ENCODE measurements at regions not wholly inside any gene's neighbourhood (a gene's known extent, or its start where the extent isn't known, plus 50 kb on each side); places are given as distances from the start of the nearest gene placed in this dataset.
A peak's percentile ranks its signal among the peaks of the same experiment; 100 is the strongest.
"Not testable (repeated sequence)": the region's sequence is repeated elsewhere in the genome, so short reads cannot be mapped to it uniquely, and the experiment has no call there.

- H3K36me3 ChIP-seq (ENCODE audit: low read depth): no peaks in the 10 kb centered on the region
- H3K9ac ChIP-seq: no peak overlapping the region
- H3K9me2 ChIP-seq (ENCODE audit: insufficient read depth): no peaks in the 10 kb centered on the region
- WGBS, 2 experiments (ENCODE audit: low coverage in 1 of 2, low lambda C conversion rate in 2 of 2, missing lambda C conversion rate in 2 of 2): 55 to 66% methylated on average over 6 to 8 of the region's 8 CpGs
- no peak overlapping the region for H2AFZ ChIP-seq
- H3K4me3 ChIP-seq: no peak overlapping the region
- no peak overlapping the region for H3K27ac ChIP-seq
- H3F3A ChIP-seq (ENCODE audit: insufficient read depth): peaks cover 3% of the 10 kb centered on the region; the same call in 1 of the 2 replicates
- no peaks in the 10 kb centered on the region for H4K20me1 ChIP-seq (ENCODE audit: insufficient read depth)
- H3K79me2 ChIP-seq (ENCODE audit: insufficient read depth): no peaks in the 10 kb centered on the region
- in situ Hi-C loops (cut with MboI): no loop called here
- H3K9me3 ChIP-seq (ENCODE audit: low read depth): no peaks in the 10 kb centered on the region
- no peak overlapping the region for H3K4me2 ChIP-seq (ENCODE audit: unreplicated experiment)
- peaks cover 8% of the 10 kb centered on the region; the same call in 1 of the 2 replicates for H3K4me1 ChIP-seq (ENCODE audit: insufficient read depth)
- TF ChIP-seq EZH2phosphoT487 (IDR thresholded peaks at IDR 0.05; ENCODE audit: insufficient read depth, low read depth) (no peak), EZH2 (IDR thresholded peaks at IDR 0.05; ENCODE audit: insufficient read depth, poor library complexity, severe bottlenecking) (no peak)
- H3K27me3 ChIP-seq (replicated peaks; ENCODE audit: insufficient read depth): 0 out of 2 replicates have a peak, but pooled peaks cover 11% of the 10 kb centered on the region
- DNase-seq: no peak
Observed at GRCh38 chr16:87153326-87153725, 163.9 kb downstream of the C16orf95 start.

- 32 to 40% methylated on average over 4 of the region's 4 CpGs for WGBS, 2 experiments (ENCODE audit: low coverage in 1 of 2, low lambda C conversion rate in 2 of 2, missing lambda C conversion rate in 2 of 2)
- in situ Hi-C loops (cut with MboI): not testable (repeated sequence)
Observed at GRCh38 chr16:87155315-87155714, 161.9 kb downstream of the C16orf95 start.

GRCh38 chr16:87156195-87156594 lies 161.0 kb downstream of the C16orf95 start:
- Histone ChIP-seq H3K36me3 (ENCODE audit: low read depth) (no peaks in the 10 kb centered on the region), H3F3A (ENCODE audit: insufficient read depth) (no peaks in the 10 kb centered on the region), H3K4me3 (no peak overlapping the region), H3K27me3 (replicated peaks; ENCODE audit: insufficient read depth) (peaks cover 26% of the 10 kb centered on the region), H3K9me3 (ENCODE audit: low read depth) (no peaks in the 10 kb centered on the region), H3K4me1 (ENCODE audit: insufficient read depth) (no peaks in the 10 kb centered on the region), H4K20me1 (ENCODE audit: insufficient read depth) (no peaks in the 10 kb centered on the region), H3K27ac (no peak overlapping the region), H3K9ac (no peak overlapping the region), H3K9me2 (ENCODE audit: insufficient read depth) (no peaks in the 10 kb centered on the region), H2AFZ (no peak overlapping the region), H3K4me2 (ENCODE audit: unreplicated experiment) (no peak overlapping the region), H3K79me2 (ENCODE audit: insufficient read depth) (no peaks in the 10 kb centered on the region)
- 56 to 61% methylated on average over 3 of the region's 3 CpGs for WGBS, 2 experiments (ENCODE audit: low coverage in 1 of 2, low lambda C conversion rate in 2 of 2, missing lambda C conversion rate in 2 of 2)
- in situ Hi-C loops (cut with MboI): no loop called here
- TF ChIP-seq EZH2 (IDR thresholded peaks at IDR 0.05; ENCODE audit: insufficient read depth, poor library complexity, severe bottlenecking): no peak
- no peak for TF ChIP-seq EZH2phosphoT487 (IDR thresholded peaks at IDR 0.05; ENCODE audit: insufficient read depth, low read depth)
- DNase-seq: no peak

More at GRCh38 chr16:87155315-87155714, 161.9 kb downstream of the C16orf95 start:
- not testable (repeated sequence) for H2AFZ ChIP-seq; H3K4me1 ChIP-seq (ENCODE audit: insufficient read depth); H3F3A ChIP-seq (ENCODE audit: insufficient read depth); H4K20me1 ChIP-seq (ENCODE audit: insufficient read depth); H3K4me3 ChIP-seq; H3K4me2 ChIP-seq (ENCODE audit: unreplicated experiment); H3K9ac ChIP-seq; H3K36me3 ChIP-seq (ENCODE audit: low read depth); H3K27ac ChIP-seq; H3K79me2 ChIP-seq (ENCODE audit: insufficient read depth); H3K9me3 ChIP-seq (ENCODE audit: low read depth); DNase-seq; H3K9me2 ChIP-seq (ENCODE audit: insufficient read depth)
- peaks cover 20% of the 10 kb centered on the region for H3K27me3 ChIP-seq (replicated peaks; ENCODE audit: insufficient read depth)

DNA sequence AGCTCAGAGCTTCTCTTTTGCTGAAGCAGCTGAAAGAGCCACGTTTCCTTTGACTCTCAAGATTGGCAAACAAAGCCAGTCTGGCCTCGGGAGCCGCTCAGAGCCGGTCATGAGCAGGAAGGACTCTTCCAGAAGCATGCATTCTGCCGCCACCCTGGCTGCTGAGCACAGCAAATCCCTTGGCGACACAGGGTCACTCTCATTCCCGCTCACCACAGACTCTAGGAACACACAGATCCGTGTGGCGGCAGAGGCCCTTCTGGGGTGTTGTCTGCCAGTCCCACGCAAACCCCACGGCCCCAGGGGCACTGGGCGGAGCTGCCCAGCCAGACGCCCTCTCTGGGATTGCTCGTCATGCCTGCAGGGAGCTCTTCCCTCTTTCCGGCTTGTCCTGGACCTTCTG lies 157.0 kb downstream of the C16orf95 start:
- no peak for TF ChIP-seq EZH2phosphoT487 (IDR thresholded peaks at IDR 0.05; ENCODE audit: insufficient read depth, low read depth)
- TF ChIP-seq EZH2 (IDR thresholded peaks at IDR 0.05; ENCODE audit: insufficient read depth, poor library complexity, severe bottlenecking): no peak
- Histone ChIP-seq H3F3A (ENCODE audit: insufficient read depth) (no peaks in the 10 kb centered on the region), H3K36me3 (ENCODE audit: low read depth) (no peaks in the 10 kb centered on the region), H3K4me1 (ENCODE audit: insufficient read depth) (no peaks in the 10 kb centered on the region), H3K9me3 (ENCODE audit: low read depth) (no peaks in the 10 kb centered on the region), H3K4me2 (ENCODE audit: unreplicated experiment) (no peak overlapping the region), H3K27me3 (replicated peaks; ENCODE audit: insufficient read depth) (peaks cover 36% of the 10 kb centered on the region), H3K9me2 (ENCODE audit: insufficient read depth) (no peaks in the 10 kb centered on the region), H3K79me2 (ENCODE audit: insufficient read depth) (no peaks in the 10 kb centered on the region), H3K27ac (no peak overlapping the region), H3K9ac (no peak overlapping the region), H3K4me3 (no peak overlapping the region), H4K20me1 (ENCODE audit: insufficient read depth) (no peaks in the 10 kb centered on the region), H2AFZ (0 out of 2 replicates have a peak overlapping the region, but pooled peaks have one; percentile 33)
- peak; percentile 36 for DNase-seq
- WGBS, 2 experiments (ENCODE audit: low coverage in 1 of 2, low lambda C conversion rate in 2 of 2, missing lambda C conversion rate in 2 of 2): 24 to 34% methylated on average over 11 to 15 of the region's 15 CpGs
- in situ Hi-C loops (cut with MboI): no loop called here

Data from GM23248 (cell line).